SK-N-MC (cell line): ENCODE measurements at regions not wholly inside any gene's neighbourhood (a gene's known extent, or its start where the extent isn't known, plus 50 kb on each side); places are given as distances from the start of the nearest gene placed in this dataset.
A peak's percentile ranks its signal among the peaks of the same experiment; 100 is the strongest.

Experiments
- DNase-seq: peaks from one replicate; pipeline ENCODE4 v3.0.0-alpha.2; 2011; ENCODE audit warnings: low read depth, low spot score
- H3K27ac ChIP-seq: fragments of 200-600 bp; sonication (generic); 2 replicates; pipeline ENCODE4 v1.5.1; 2016; ENCODE audit warnings: mixed run types
- H3K36me3 ChIP-seq: fragments of 200-600 bp; sonication (generic); 2 replicates; pipeline ENCODE4 v1.6.1; 2017; ENCODE audit warnings: antibody characterized with exemption, low read length, mixed read lengths; ENCODE audit not compliant: insufficient read depth
- H3K4me3 ChIP-seq: fragments of 200-600 bp; sonication (generic); 2 replicates; pipeline ENCODE4 v1.5.1; 2016
- H3K9ac ChIP-seq: fragments of 200-600 bp; sonication (generic); 2 replicates; pipeline ENCODE4 v1.8.0; 2017; ENCODE audit warnings: mixed run types, mixed read lengths; ENCODE audit not compliant: insufficient read length
- H3K9me3 ChIP-seq: fragments of 200-600 bp; sonication (generic); 2 replicates; pipeline ENCODE4 v1.6.1; 2017; ENCODE audit warnings: low read depth, mild to moderate bottlenecking, antibody characterized with exemption, low read length, moderate library complexity, mixed read lengths
- EZH2 ChIP-seq: fragments of 200-600 bp; sonication (generic); IDR thresholded peaks from one replicate; pipeline ENCODE4 v1.6.1; 2017; ENCODE audit warnings: antibody characterized with exemption
- FOXP2 ChIP-seq: optimal IDR thresholded peaks from 2 replicates; pipeline ENCODE3; 2011; ENCODE audit warnings: mild to moderate bottlenecking, moderate library complexity; ENCODE audit not compliant: insufficient read depth; ENCODE audit errors: extremely low read length, control extremely low read depth
- POLR2AphosphoS5 ChIP-seq: IDR thresholded peaks from 2 replicates; pipeline ENCODE4 v1.6.1; 2012; ENCODE audit warnings: mild to moderate bottlenecking, low read depth, low read length, borderline replicate concordance

DNA sequence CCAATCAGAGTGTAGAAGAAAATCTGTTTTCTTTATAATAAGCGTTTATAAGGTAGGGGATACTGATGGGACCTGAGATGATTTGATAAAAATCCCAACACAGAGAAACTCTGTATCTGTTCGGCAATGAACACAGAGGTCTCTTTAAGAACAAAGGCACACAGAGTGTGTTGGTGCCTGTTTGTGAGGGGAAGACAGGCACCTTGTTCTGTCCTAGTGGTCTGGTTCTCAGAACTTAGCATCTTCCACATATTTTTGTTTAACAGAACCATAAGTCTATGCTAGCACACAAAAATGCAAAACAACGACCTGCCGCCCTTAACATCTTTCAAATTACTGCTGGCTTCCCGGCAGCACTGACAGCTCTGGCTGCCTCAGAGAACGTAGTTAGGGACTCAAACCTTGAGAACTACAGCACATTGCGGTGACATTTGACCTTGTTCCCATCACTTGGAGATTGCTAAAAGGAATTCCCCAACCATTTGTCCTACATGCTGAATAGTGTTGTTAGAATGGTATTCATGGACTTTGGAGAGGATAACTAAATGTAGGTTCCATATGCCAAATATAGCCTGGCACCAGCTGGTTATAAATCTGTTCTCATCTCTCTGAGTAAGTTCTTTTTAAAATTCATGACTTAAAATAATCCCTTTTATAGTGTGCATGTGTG lies 871.7 kb upstream of the TYRP1 start:
- TF ChIP-seq POLR2AphosphoS5 = no peak
- no peak for TF ChIP-seq EZH2
- no peak for TF ChIP-seq FOXP2

DNA sequence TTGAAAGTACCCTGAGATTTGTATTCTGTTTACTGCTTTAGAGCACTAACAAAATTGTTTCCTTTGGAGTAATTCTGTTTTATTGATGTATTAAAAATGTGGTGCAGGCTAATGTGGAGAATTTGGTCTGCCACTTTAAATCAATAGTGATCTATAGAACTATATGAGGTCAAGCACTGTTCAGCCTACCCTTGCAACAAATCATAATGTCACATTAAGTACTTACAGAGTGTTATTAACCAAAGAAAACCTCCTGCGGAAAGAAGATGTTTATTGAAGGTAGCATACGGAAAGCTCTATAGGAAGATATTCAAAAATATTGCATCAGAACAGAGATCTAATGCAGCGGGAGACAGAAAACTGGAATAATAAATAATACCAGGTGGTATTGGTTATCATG lies 865.0 kb upstream of the TYRP1 start:
- TF ChIP-seq EZH2 = no peak
- no peak for TF ChIP-seq POLR2AphosphoS5
- no peak for TF ChIP-seq FOXP2
- no peak overlapping the region for H3K9ac ChIP-seq
- H3K36me3 ChIP-seq = no peaks in the 10 kb centered on the region
- H3K9me3 ChIP-seq = no peaks in the 10 kb centered on the region
- no peak overlapping the region for H3K27ac ChIP-seq
- no peak for DNase-seq
- H3K4me3 ChIP-seq = no peak overlapping the region

More for the DNA sequence above, 871.7 kb upstream of the TYRP1 start:
- no peaks in the 10 kb centered on the region for H3K9me3 ChIP-seq
- no peaks in the 10 kb centered on the region for H3K36me3 ChIP-seq
- DNase-seq = no peak
- no peak overlapping the region for H3K27ac ChIP-seq
- H3K9ac ChIP-seq = no peak overlapping the region
- no peak overlapping the region for H3K4me3 ChIP-seq

DNA sequence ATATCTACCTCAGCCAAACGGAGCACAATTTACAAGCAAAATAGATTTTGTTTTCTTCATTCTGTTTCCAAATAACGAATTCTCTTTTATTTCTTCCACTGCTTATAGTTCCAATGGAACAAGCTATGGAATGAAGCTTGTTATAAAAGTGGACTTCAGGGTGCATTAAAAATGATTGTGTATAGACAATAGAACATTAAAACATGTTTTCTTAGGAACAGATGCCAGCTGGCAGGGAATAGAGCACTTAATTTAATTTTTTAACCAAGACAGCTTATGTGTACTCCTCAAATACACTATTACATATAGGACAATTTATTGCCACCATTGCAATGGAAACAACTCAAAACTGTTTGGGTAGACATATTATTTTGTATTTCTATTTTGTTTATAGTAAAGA lies 860.1 kb upstream of the TYRP1 start:
- no peak overlapping the region for H3K9ac ChIP-seq
- H3K27ac ChIP-seq = peak overlapping the region; percentile 37
- 0 out of 2 replicates have a peak overlapping the region, but pooled peaks have one; percentile 4 for H3K4me3 ChIP-seq
- DNase-seq = no peak
- no peak for TF ChIP-seq EZH2
- no peak for TF ChIP-seq POLR2AphosphoS5
- no peak for TF ChIP-seq FOXP2
- H3K9me3 ChIP-seq = no peaks in the 10 kb centered on the region
- H3K36me3 ChIP-seq = no peaks in the 10 kb centered on the region

DNA sequence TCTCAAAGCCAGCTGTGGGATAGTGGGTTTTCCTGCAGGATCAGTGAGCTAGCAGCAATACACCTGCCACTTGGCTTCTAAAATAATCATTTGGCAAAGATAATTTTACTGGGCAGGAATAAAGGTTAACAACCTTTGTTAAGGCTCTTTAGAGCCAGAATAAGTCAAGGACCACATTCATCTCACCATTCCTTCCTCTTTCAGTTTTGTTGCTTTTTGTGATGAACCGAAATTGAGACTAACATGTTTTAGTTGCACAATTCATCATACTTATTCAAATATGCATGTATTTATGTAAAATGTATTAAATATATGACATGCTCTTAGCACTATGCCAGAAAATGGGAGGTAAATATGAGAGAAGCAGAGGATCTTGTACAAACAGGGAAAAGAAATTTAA lies 824.4 kb upstream of the TYRP1 start:
- DNase-seq = no peak
- Histone ChIP-seq H3K9ac (no peak overlapping the region), H3K27ac (no peak overlapping the region), H3K4me3 (no peak overlapping the region), H3K36me3 (no peaks in the 10 kb centered on the region), H3K9me3 (no peaks in the 10 kb centered on the region)
- no peak for TF ChIP-seq FOXP2

DNA sequence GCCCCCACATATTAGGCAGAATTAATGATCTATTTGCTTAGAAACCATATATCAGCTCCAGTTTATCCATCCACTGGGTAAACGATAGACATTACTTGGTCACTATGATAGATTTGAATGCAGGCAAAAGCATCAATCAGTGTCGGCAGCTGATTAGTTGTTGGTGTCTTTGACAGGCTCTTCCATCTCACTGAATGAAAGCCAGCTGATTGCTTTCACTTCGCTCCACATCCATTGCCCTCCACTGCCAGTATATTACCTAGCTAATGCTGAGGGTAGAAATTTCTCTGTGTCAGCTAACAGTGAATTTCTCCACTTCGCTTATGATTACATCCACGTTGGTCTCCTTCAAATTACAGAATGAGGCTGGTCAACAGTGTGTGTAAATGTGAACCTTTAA lies 821.3 kb upstream of the TYRP1 start:
- no peak for DNase-seq
- H3K27ac ChIP-seq = no peak overlapping the region
- H3K4me3 ChIP-seq = no peak overlapping the region
- no peak overlapping the region for H3K9ac ChIP-seq
- no peaks in the 10 kb centered on the region for H3K36me3 ChIP-seq
- H3K9me3 ChIP-seq = no peaks in the 10 kb centered on the region
- TF ChIP-seq FOXP2 = no peak

DNA sequence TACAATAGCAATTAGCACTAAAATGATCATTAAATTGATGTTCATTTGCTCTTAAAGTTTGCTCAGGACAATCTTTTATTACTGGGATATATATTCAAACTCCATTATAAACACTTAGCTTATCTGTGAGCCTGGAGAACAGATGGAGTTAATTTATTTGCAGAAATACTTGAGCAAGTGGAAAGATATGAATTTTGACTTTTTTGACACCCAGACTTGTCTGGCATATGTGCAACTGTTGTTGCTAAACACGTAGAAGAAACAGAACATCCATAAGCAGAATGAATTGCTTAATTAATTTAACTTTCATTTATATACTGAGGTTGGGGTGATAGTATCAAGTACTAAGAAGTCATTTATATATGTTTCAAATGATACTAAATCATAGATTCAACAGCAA lies 820.7 kb upstream of the TYRP1 start:
- Histone ChIP-seq H3K9ac (no peak overlapping the region), H3K9me3 (no peaks in the 10 kb centered on the region), H3K4me3 (peak overlapping the region; percentile 10; the same call in 1 of the 2 replicates), H3K36me3 (no peaks in the 10 kb centered on the region), H3K27ac (peak overlapping the region; percentile 39)
- DNase-seq = no peak
- TF ChIP-seq POLR2AphosphoS5 (no peak), FOXP2 (no peak), EZH2 (no peak)

DNA sequence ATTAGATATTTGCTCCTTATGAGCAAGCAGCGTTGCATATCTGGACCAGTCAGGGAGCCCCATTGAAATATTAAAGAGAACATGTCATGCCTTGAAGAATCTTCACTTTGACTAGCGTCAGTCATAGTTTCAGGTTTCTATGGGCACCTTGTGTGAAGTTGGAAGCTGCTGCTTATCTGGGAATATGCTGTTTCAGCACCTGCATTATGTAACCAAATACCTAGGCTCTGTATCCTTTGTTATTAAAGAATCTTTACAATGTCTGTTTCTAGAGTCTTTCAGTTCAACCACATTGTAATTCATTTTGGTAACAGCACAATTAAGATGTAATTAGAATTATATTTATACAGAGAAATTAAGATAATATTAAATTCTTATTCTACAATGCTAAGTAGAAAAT lies 818.8 kb upstream of the TYRP1 start:
- Histone ChIP-seq H3K9ac (no peak overlapping the region), H3K4me3 (no peak overlapping the region), H3K9me3 (no peaks in the 10 kb centered on the region), H3K36me3 (no peaks in the 10 kb centered on the region), H3K27ac (no peak overlapping the region)
- DNase-seq = no peak
- TF ChIP-seq FOXP2 (no peak), EZH2 (no peak), POLR2AphosphoS5 (no peak)

DNA sequence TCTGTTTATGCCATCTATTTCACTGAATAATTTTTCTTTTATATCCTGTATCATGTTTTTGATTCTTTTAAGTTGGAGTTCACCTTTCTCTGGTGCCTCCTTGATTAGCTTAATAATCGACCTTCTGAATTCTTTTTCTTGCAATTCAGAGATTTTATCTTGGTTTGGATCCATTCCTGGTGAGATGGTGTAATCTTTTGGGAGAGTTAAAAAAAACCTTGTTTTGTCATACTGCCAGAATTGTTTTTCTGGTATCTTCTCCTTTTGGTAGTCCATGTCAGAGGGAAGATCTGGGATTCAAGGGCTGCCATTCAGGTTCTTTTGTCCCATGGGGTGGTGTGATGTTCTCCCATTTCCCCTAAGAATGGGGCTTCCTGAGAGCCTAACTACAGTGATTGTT lies 800.8 kb upstream of the TYRP1 start:
- Histone ChIP-seq H3K9me3 (no peaks in the 10 kb centered on the region), H3K9ac (no peak overlapping the region), H3K4me3 (no peak overlapping the region), H3K36me3 (no peaks in the 10 kb centered on the region), H3K27ac (no peak overlapping the region)
- DNase-seq = no peak
- TF ChIP-seq EZH2 (no peak), FOXP2 (no peak), POLR2AphosphoS5 (no peak)

DNA sequence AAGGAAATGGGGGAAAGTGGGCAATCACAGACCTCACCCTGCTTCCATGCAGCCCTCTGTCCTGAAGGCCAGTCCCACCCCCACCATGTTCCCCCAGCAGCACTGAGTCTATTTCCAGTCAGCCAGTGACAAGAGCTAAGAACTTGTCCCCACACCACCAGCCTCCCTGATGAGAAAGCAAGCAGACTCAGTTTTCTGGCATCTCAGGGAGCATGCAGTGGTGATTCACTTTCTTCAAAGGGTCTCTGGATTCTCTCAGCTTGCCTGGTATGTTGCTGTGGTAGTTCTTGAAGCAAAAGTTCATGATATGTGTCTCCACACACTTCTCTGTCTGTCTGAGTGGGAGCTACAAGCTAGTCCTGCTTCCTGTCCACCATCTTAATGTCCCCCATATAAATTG lies 799.9 kb upstream of the TYRP1 start:
- H3K36me3 ChIP-seq = no peaks in the 10 kb centered on the region
- no peak for DNase-seq

More for the DNA sequence above, 799.9 kb upstream of the TYRP1 start:
- H3K9ac ChIP-seq = no peak overlapping the region
- H3K27ac ChIP-seq = no peak overlapping the region
- H3K9me3 ChIP-seq = no peaks in the 10 kb centered on the region
- H3K4me3 ChIP-seq = no peak overlapping the region
- TF ChIP-seq POLR2AphosphoS5 (no peak), EZH2 (no peak), FOXP2 (no peak)
